Heart left ventricle (tissue), 13 donors: ENCODE measurements at regions not wholly inside any gene's neighbourhood (a gene's known extent, or its start where the extent isn't known, plus 50 kb on each side); places are given as distances from the start of the nearest gene placed in this dataset.

Source experiments
- CTCF ChIP-seq, 12 donors: fragments of 200-600 bp; sonication (generic) in 4 of 12; IDR thresholded peaks; one replicate each; pipeline versions ENCODE4 v1.5.0 to v1.8.0; 2018 to 2022; ENCODE audit warnings: antibody characterized with exemption in 12 of 12, mild to moderate bottlenecking in 5 of 12
- POLR2A ChIP-seq, 2 donors: fragments of 450-650 bp; IDR thresholded peaks; one replicate each; pipeline ENCODE4 v1.6.1; 2017; ENCODE audit warnings: antibody characterized with exemption in 2 of 2, mild to moderate bottlenecking in 2 of 2, moderate library complexity in 2 of 2
- donor health status: ischemic (EF 13 %, LVEDD 7.1; RV severe dilation, severe dysfunction).
- donor health status: DM: no; HTN: yes; CAD: no.
- donor health status: DM: no; HTN: no; CAD: no.
- donor health status: ischemic (EF 25% LVEDD 6.9; RV normal size, moderate dysfunction).
- donor health status: ischemic (EF 25% LVEDD 5.7; RV mildly dilated, moderate dysfunction).
- donor health status: ischemic (EF 35%, LVEDD 5.7; RV mildly dilated, moderate dysfunction).
- donor health status: nonischemic (EF 11% LVEDD 7.7; RV severe dilation, severe dysfunction).
- donor health status: DM: yes; HTN: yes; CAD: no.
- donor health status: PGD.
- donor health status: ischemic (EF 29% LVEDD 5.4; RV normal size, mild dysfunction).
- donor health status: nonischemic (EF 23%, LVEDD 6.1; RV moderate dilation, normal function).

- no peak for TF ChIP-seq CTCF (IDR thresholded peaks at IDR 0.05)
- TF ChIP-seq POLR2A (IDR thresholded peaks at IDR 0.05): no peak
Observed at GRCh38 chr5:18333841-18334240, 699.6 kb downstream of the TAF11L14 start.
